ENCODE measurements at regions not wholly inside any gene's neighbourhood (a gene's known extent, or its start where the extent isn't known, plus 50 kb on each side); places are given as distances from the start of the nearest gene placed in this dataset.

GRCh38 chr6:6418421-6418820, 98.0 kb upstream of the F13A1 start:
- Histone ChIP-seq H3K9me3 (no peaks in the 10 kb centered on the region), H3K27ac (no peak overlapping the region), H3K36me3 (no peaks in the 10 kb centered on the region), H3K4me3 (no peak overlapping the region), H3K4me1 (no peaks in the 10 kb centered on the region), H3K27me3 (no peaks in the 10 kb centered on the region)
- intact Hi-C loops (cut with DNase I), result no loop called here
- DNase-seq, result no peak
- 81 to 86% methylated on average over 3 of the region's 3 CpGs for whole genome bisulfite sequencing, 2 donors
- TF ChIP-seq EP300 (IDR thresholded peaks at IDR 0.05) (no peak), POLR2A (IDR thresholded peaks at IDR 0.05) (no peak), POLR2AphosphoS5 (IDR thresholded peaks at IDR 0.05) (no peak)
- TF ChIP-seq, protein P1, sequence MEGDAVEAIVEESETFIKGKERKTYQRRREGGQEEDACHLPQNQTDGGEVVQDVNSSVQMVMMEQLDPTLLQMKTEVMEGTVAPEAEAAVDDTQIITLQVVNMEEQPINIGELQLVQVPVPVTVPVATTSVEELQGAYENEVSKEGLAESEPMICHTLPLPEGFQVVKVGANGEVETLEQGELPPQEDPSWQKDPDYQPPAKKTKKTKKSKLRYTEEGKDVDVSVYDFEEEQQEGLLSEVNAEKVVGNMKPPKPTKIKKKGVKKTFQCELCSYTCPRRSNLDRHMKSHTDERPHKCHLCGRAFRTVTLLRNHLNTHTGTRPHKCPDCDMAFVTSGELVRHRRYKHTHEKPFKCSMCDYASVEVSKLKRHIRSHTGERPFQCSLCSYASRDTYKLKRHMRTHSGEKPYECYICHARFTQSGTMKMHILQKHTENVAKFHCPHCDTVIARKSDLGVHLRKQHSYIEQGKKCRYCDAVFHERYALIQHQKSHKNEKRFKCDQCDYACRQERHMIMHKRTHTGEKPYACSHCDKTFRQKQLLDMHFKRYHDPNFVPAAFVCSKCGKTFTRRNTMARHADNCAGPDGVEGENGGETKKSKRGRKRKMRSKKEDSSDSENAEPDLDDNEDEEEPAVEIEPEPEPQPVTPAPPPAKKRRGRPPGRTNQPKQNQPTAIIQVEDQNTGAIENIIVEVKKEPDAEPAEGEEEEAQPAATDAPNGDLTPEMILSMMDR (IDR thresholded peaks at IDR 0.05), result no peak

DNA sequence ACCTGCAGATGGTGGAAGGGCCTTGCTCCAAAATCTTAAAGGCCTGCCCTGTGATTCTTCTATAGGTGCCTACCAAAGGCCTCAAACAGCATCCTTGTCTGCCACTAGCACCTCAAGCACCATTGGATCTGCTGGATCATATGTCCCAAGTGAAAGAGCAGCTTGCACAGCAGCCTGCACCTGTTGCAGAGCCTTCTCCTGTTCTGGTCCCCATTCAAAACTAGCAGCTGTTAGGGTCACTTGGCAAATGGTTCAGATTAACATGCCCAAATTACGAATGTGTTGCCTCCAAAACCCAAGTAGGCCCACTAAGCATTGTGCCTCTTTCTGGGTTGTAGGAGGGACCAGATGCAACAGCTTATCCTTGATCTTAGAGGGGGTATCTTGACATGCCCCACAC, 99.6 kb upstream of the F13A1 start:
- no peaks in the 10 kb centered on the region for H3K27me3 ChIP-seq
- TF ChIP-seq POLR2AphosphoS5 (IDR thresholded peaks at IDR 0.05) (no peak), EP300 (IDR thresholded peaks at IDR 0.05) (no peak), POLR2A (IDR thresholded peaks at IDR 0.05) (no peak)
- TF ChIP-seq, protein P1 (IDR thresholded peaks at IDR 0.05), result no peak
- whole genome bisulfite sequencing, 2 donors, result 57 to 67% methylated on average over 1 of the region's 1 CpG
- no peaks in the 10 kb centered on the region for H3K36me3 ChIP-seq
- no peak for DNase-seq
- no peak overlapping the region for H3K27ac ChIP-seq
- H3K4me3 ChIP-seq, result no peak overlapping the region
- H3K9me3 ChIP-seq, result peaks cover 0 to 2% (median 0%) of the 10 kb centered on the region in 4 donors
- intact Hi-C loops (cut with DNase I), result no loop called here
- no peaks in the 10 kb centered on the region for H3K4me1 ChIP-seq

- Histone ChIP-seq H3K36me3 (no peaks in the 10 kb centered on the region), H3K27ac (no peak overlapping the region), H3K27me3 (no peaks in the 10 kb centered on the region), H3K4me1 (no peaks in the 10 kb centered on the region), H3K9me3 (peaks cover 0 to 7% (median 0%) of the 10 kb centered on the region in 4 donors), H3K4me3 (no peak overlapping the region)
- intact Hi-C loops (cut with DNase I), result no loop called here
- TF ChIP-seq, protein P1 (IDR thresholded peaks at IDR 0.05), result no peak
- TF ChIP-seq POLR2AphosphoS5 (IDR thresholded peaks at IDR 0.05) (no peak), EP300 (IDR thresholded peaks at IDR 0.05) (no peak), POLR2A (IDR thresholded peaks at IDR 0.05) (no peak)
- DNase-seq, result no peak
- 54 to 58% methylated on average over 2 of the region's 2 CpGs for WGBS, 2 donors
These were observed 113.7 kb upstream of the F13A1 start for GRCh38 chr6:6434151-6434550.

- H3K4me3 ChIP-seq, result no peak overlapping the region
- peaks cover 0 to 7% (median 0%) of the 10 kb centered on the region in 4 donors for H3K9me3 ChIP-seq
- TF ChIP-seq POLR2A (IDR thresholded peaks at IDR 0.05), result no peak
- no peaks in the 10 kb centered on the region for H3K4me1 ChIP-seq
- H3K27me3 ChIP-seq, result no peaks in the 10 kb centered on the region
- H3K27ac ChIP-seq, result no peak overlapping the region
- intact Hi-C loops (cut with DNase I), result no loop called here
- no peaks in the 10 kb centered on the region for H3K36me3 ChIP-seq
- no peak for DNase-seq
- WGBS, 2 donors, result 63 to 89% methylated on average over 1 of the region's 1 CpG
These were observed 114.3 kb upstream of the F13A1 start for GRCh38 chr6:6434723-6435122.

- no peaks in the 10 kb centered on the region for H3K27me3 ChIP-seq
- H3K4me3 ChIP-seq, result no peak overlapping the region
- TF ChIP-seq, protein P1 (IDR thresholded peaks at IDR 0.05), result no peak
- TF ChIP-seq POLR2A (IDR thresholded peaks at IDR 0.05), result no peak
- TF ChIP-seq POLR2AphosphoS5 (IDR thresholded peaks at IDR 0.05), result no peak
- TF ChIP-seq EP300 (IDR thresholded peaks at IDR 0.05), result no peak
- WGBS, 2 donors, result 78 to 88% methylated on average over 4 of the region's 4 CpGs
- intact Hi-C loops (cut with DNase I), result no loop called here
- H3K36me3 ChIP-seq, result no peaks in the 10 kb centered on the region
- no peak for DNase-seq
- peaks cover 0 to 7% (median 0%) of the 10 kb centered on the region in 4 donors for H3K9me3 ChIP-seq
- H3K4me1 ChIP-seq, result no peaks in the 10 kb centered on the region
- H3K27ac ChIP-seq, result no peak overlapping the region
These were observed 115.9 kb upstream of the F13A1 start for GRCh38 chr6:6436366-6436765.
